Kidney capillary endothelial cell (primary cell): ENCODE measurements at regions not wholly inside any gene's neighbourhood (a gene's known extent, or its start where the extent isn't known, plus 50 kb on each side); places are given as distances from the start of the nearest gene placed in this dataset.

Experiments used
- DNase-seq: peaks from one replicate; pipeline ENCODE4 v3.0.0-alpha.2; 2018; ENCODE audit warnings: low spot score

GRCh38 chr16:72502594-72503005, 330.6 kb upstream of the PMFBP1 start:
- DNase-seq = no peak

- peak; percentile 67 for DNase-seq
Observed at GRCh38 chr16:72501739-72502593, 330.0 kb upstream of the PMFBP1 start.

GRCh38 chr16:72500545-72500944, 328.6 kb upstream of the PMFBP1 start:
- DNase-seq = no peak

GRCh38 chr16:72493716-72494415, 321.9 kb upstream of the PMFBP1 start:
- no peak for DNase-seq

GRCh38 chr16:72487283-72487682, 315.3 kb upstream of the PMFBP1 start:
- no peak for DNase-seq

GRCh38 chr16:72482695-72483094, 310.7 kb upstream of the PMFBP1 start:
- no peak for DNase-seq

GRCh38 chr16:72481419-72481818, 309.5 kb upstream of the PMFBP1 start:
- DNase-seq = no peak

- DNase-seq = no peak
Observed at GRCh38 chr16:72480911-72481310, 309.0 kb upstream of the PMFBP1 start.

- DNase-seq = no peak
Observed at GRCh38 chr16:72475688-72476087, 303.7 kb upstream of the PMFBP1 start.

- DNase-seq = no peak
Observed at GRCh38 chr16:72474501-72475123, 302.7 kb upstream of the PMFBP1 start.

- DNase-seq = no peak
Observed at GRCh38 chr16:72473631-72474030, 301.7 kb upstream of the PMFBP1 start.

- no peak for DNase-seq
Observed at GRCh38 chr16:72471317-72471924, 299.5 kb upstream of the PMFBP1 start.

- no peak for DNase-seq
Observed at GRCh38 chr16:72470541-72470940, 298.6 kb upstream of the PMFBP1 start.

GRCh38 chr16:72469932-72470331, 298.0 kb upstream of the PMFBP1 start:
- DNase-seq = no peak

- no peak for DNase-seq
Observed at GRCh38 chr16:72468582-72468981, 296.6 kb upstream of the PMFBP1 start.

GRCh38 chr16:72467157-72467759, 295.3 kb upstream of the PMFBP1 start:
- peak; percentile 63 for DNase-seq

GRCh38 chr16:72464597-72465368, 292.8 kb upstream of the PMFBP1 start:
- DNase-seq = no peak

- DNase-seq = no peak
Observed at GRCh38 chr16:72464052-72464451, 292.1 kb upstream of the PMFBP1 start.

GRCh38 chr16:72458035-72458434, 286.1 kb upstream of the PMFBP1 start:
- no peak for DNase-seq

- no peak for DNase-seq
Observed at GRCh38 chr16:72457243-72457940, 285.4 kb upstream of the PMFBP1 start.
